Fibroblast of lung (primary cell): ENCODE measurements at regions not wholly inside any gene's neighbourhood (a gene's known extent, or its start where the extent isn't known, plus 50 kb on each side); places are given as distances from the start of the nearest gene placed in this dataset.
A peak's percentile ranks its signal among the peaks of the same experiment; 100 is the strongest.

ENCODE experiments used
- DNase-seq, 2 donors: peaks; one replicate each; pipeline versions ENCODE4 v3.0.0 to v3.0.0-alpha.2; 2010; ENCODE audit warnings: low read depth in 2 of 2
- H2AFZ ChIP-seq: 2 replicates; pipeline ENCODE4 v1.5.1; 2012; ENCODE audit warnings: low read length, control low read depth, inconsistent platforms
- H3K27ac ChIP-seq: 2 replicates; pipeline ENCODE4 v1.5.1; 2011; ENCODE audit warnings: low read length, control low read depth; ENCODE audit not compliant: insufficient read depth
- H3K27me3 ChIP-seq: 2 replicates; pipeline ENCODE4 v1.5.1; 2011; ENCODE audit warnings: mild to moderate bottlenecking, low read length; ENCODE audit not compliant: control insufficient read depth, insufficient read depth
- H3K36me3 ChIP-seq: 2 replicates; pipeline ENCODE4 v1.5.1; 2011; ENCODE audit warnings: low read length; ENCODE audit not compliant: control insufficient read depth, insufficient read depth
- H3K4me1 ChIP-seq: 2 replicates; pipeline ENCODE4 v1.5.1; 2011; ENCODE audit warnings: low read length; ENCODE audit not compliant: control insufficient read depth, insufficient read depth; ENCODE audit errors: extremely low read depth
- H3K4me2 ChIP-seq: 2 replicates; pipeline ENCODE4 v1.5.1; 2011; ENCODE audit warnings: low read length, control low read depth; ENCODE audit not compliant: insufficient read depth; ENCODE audit errors: extremely low read depth
- H3K4me3 ChIP-seq, 4 experiments: fragments of 200-600 bp in 1 of 4; sonication (generic) in 1 of 4; replicated peaks in 1 of 4; 2 replicates each; pipeline ENCODE4 v1.5.1; 2011 to 2016; ENCODE audit warnings: low read length in 4 of 4, low read depth in 3 of 4, mild to moderate bottlenecking in 3 of 4, control low read depth in 2 of 4, inconsistent platforms in 1 of 4, mixed read lengths in 1 of 4; ENCODE audit not compliant: insufficient read depth in 1 of 4; ENCODE audit errors: control extremely low read depth in 1 of 4
- H3K79me2 ChIP-seq: 2 replicates; pipeline ENCODE4 v1.5.1; 2012; ENCODE audit warnings: mild to moderate bottlenecking, low read length, inconsistent platforms; ENCODE audit not compliant: control insufficient read depth, insufficient read depth
- H3K9ac ChIP-seq: 2 replicates; pipeline ENCODE4 v1.5.1; 2011; ENCODE audit warnings: mild to moderate bottlenecking, low read length, control low read depth; ENCODE audit not compliant: insufficient read depth
- H3K9me3 ChIP-seq: 2 replicates; pipeline ENCODE4 v1.5.1; 2012; ENCODE audit warnings: low read depth, low read length; ENCODE audit not compliant: control insufficient read depth, insufficient read depth
- H4K20me1 ChIP-seq: 2 replicates; pipeline ENCODE4 v1.5.1; 2011; ENCODE audit warnings: low read length; ENCODE audit not compliant: control insufficient read depth, insufficient read depth; ENCODE audit errors: extremely low read depth
- EZH2 ChIP-seq: IDR thresholded peaks from 2 replicates; pipeline ENCODE4 v1.5.1; 2012; ENCODE audit warnings: low read length, control low read depth, mild to moderate bottlenecking; ENCODE audit errors: missing control alignments
- TF ChIP-seq, protein P1 (sequence below), 2 donors: IDR thresholded peaks in 1 of 2; conservative IDR thresholded peaks in 1 of 2; 1 replicate in 1 of 2; 2 replicates in 1 of 2; pipeline ENCODE4 v1.5.1; 2011 to 2012; ENCODE audit warnings: low read length in 2 of 2, control low read depth in 1 of 2, inconsistent platforms in 1 of 2, low read depth in 1 of 2, mild to moderate bottlenecking in 1 of 2

DNA sequence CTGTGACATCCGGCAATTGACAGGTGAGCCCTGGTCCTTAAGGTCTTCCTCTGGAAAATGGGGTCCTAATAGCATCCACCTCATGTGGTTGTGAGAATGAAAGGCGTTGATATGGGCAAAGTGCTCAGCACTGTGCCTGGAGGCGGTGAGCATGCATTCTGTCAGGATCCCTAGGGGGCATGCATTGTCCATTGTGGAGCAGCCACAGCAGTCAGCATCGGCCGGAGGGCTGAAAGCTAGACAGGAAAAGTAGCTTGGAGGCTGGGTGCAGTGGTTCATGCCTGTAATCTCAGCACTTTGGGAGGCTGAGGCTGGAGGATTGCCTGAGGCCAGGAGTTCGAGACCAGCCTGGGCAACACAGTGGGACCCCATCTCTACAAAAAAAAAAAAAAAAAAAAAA, 122.2 kb downstream of the LHX2 start:
- H2AFZ ChIP-seq, result no peak overlapping the region
- TF ChIP-seq, protein P1, sequence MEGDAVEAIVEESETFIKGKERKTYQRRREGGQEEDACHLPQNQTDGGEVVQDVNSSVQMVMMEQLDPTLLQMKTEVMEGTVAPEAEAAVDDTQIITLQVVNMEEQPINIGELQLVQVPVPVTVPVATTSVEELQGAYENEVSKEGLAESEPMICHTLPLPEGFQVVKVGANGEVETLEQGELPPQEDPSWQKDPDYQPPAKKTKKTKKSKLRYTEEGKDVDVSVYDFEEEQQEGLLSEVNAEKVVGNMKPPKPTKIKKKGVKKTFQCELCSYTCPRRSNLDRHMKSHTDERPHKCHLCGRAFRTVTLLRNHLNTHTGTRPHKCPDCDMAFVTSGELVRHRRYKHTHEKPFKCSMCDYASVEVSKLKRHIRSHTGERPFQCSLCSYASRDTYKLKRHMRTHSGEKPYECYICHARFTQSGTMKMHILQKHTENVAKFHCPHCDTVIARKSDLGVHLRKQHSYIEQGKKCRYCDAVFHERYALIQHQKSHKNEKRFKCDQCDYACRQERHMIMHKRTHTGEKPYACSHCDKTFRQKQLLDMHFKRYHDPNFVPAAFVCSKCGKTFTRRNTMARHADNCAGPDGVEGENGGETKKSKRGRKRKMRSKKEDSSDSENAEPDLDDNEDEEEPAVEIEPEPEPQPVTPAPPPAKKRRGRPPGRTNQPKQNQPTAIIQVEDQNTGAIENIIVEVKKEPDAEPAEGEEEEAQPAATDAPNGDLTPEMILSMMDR (conservative IDR thresholded peaks at IDR 0.05 in 1 of 2, IDR thresholded peaks at IDR 0.05 in 1 of 2; ENCODE audit: low read depth in 1 of 2, low read length in 2 of 2), result peak in 1 of 2 donors; percentile 53
- TF ChIP-seq EZH2, result no peak
- H3K27me3 ChIP-seq, result peaks cover 5% of the 10 kb centered on the region
- no peaks in the 10 kb centered on the region for H3K79me2 ChIP-seq
- no peaks in the 10 kb centered on the region for H3K36me3 ChIP-seq
- peak; percentile 29 to 49 for DNase-seq
- no peaks in the 10 kb centered on the region for H3K4me1 ChIP-seq
- no peaks in the 10 kb centered on the region for H3K9me3 ChIP-seq
- no peak overlapping the region for H3K4me2 ChIP-seq
- H3K9ac ChIP-seq, result no peak overlapping the region
- no peaks in the 10 kb centered on the region for H4K20me1 ChIP-seq
- H3K27ac ChIP-seq, result no peak overlapping the region
- H3K4me3 ChIP-seq, result no peak overlapping the region

GRCh38 chr9:124134526-124134925, 123.0 kb downstream of the LHX2 start:
- no peak for DNase-seq
- TF ChIP-seq EZH2, result no peak
- TF ChIP-seq, protein P1 (conservative IDR thresholded peaks at IDR 0.05 in 1 of 2, IDR thresholded peaks at IDR 0.05 in 1 of 2; ENCODE audit: low read depth in 1 of 2, low read length in 2 of 2), result no peak
- Histone ChIP-seq H3K9ac (no peak overlapping the region), H3K36me3 (no peaks in the 10 kb centered on the region), H3K79me2 (no peaks in the 10 kb centered on the region), H4K20me1 (no peaks in the 10 kb centered on the region), H3K9me3 (no peaks in the 10 kb centered on the region), H3K27ac (no peak overlapping the region), H3K27me3 (peaks cover 5% of the 10 kb centered on the region), H3K4me3 (no peak overlapping the region), H3K4me2 (no peak overlapping the region), H3K4me1 (no peaks in the 10 kb centered on the region), H2AFZ (no peak overlapping the region)

DNA sequence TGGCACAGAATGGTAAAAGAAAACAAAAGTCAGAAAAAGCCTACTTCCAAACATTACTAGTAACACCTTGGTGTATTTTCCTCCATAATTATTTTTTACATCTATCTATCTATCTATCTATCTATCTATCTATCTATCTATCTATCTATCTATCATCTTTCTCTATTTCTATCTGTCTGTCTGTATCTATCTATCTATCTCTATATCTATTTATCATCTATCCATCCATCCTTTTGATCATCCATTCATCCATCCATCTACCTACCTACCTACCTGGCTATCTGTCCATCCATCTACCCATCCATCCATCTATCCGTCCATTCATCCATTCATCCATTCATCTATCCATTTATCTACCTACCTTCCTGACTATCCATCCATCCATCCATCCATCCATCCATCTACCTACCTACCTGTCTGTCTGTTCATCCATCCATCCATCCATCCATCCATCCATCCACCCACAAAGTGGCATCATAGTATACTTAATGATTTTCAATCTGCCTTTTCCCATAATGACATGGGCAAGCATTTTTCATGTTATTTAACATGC, 121.9 kb upstream of the NEK6 start:
- Histone ChIP-seq H3K27me3 (no peaks in the 10 kb centered on the region), H3K4me1 (no peaks in the 10 kb centered on the region), H3K79me2 (no peaks in the 10 kb centered on the region), H3K27ac (no peak overlapping the region), H3K4me3 (no peak overlapping the region), H4K20me1 (no peaks in the 10 kb centered on the region), H3K4me2 (no peak overlapping the region), H3K9ac (no peak overlapping the region), H3K36me3 (no peaks in the 10 kb centered on the region), H2AFZ (no peak overlapping the region), H3K9me3 (no peaks in the 10 kb centered on the region)
- no peak for TF ChIP-seq EZH2
- TF ChIP-seq, protein P1 (conservative IDR thresholded peaks at IDR 0.05 in 1 of 2, IDR thresholded peaks at IDR 0.05 in 1 of 2; ENCODE audit: low read depth in 1 of 2, low read length in 2 of 2), result no peak
- DNase-seq, result no peak
